H9 (cell line): ENCODE measurements at regions not wholly inside any gene's neighbourhood (a gene's known extent, or its start where the extent isn't known, plus 50 kb on each side); places are given as distances from the start of the nearest gene placed in this dataset.

Source experiments
- DNase-seq: peaks from one replicate; pipeline ENCODE4 v3.0.0-alpha.2; 2017
- H2AFZ ChIP-seq: one replicate; pipeline ENCODE4 v1.6.1; 2013; ENCODE audit warnings: mild to moderate bottlenecking, low read length, control low read depth, moderate library complexity
- H2AK5ac ChIP-seq: 2 replicates; pipeline ENCODE4 v1.6.1; 2013; ENCODE audit warnings: low read length, control low read depth, mixed read lengths; ENCODE audit not compliant: insufficient read length
- H2BK120ac ChIP-seq: one replicate; pipeline ENCODE4 v1.6.1; 2013; ENCODE audit warnings: low read depth, mild to moderate bottlenecking, low read length, control low read depth, inconsistent platforms; ENCODE audit not compliant: poor library complexity, severe bottlenecking
- H2BK12ac ChIP-seq: 2 replicates; pipeline ENCODE4 v1.6.1; 2013; ENCODE audit warnings: low read length, control low read depth, mixed read lengths, low read depth; ENCODE audit not compliant: insufficient read length
- H2BK15ac ChIP-seq: 2 replicates; pipeline ENCODE4 v1.6.1; 2013; ENCODE audit warnings: low read depth, low read length, control low read depth
- H2BK20ac ChIP-seq: one replicate; pipeline ENCODE4 v1.6.1; 2013; ENCODE audit warnings: low read depth, mild to moderate bottlenecking, low read length, control low read depth, inconsistent platforms; ENCODE audit not compliant: poor library complexity, severe bottlenecking
- H2BK5ac ChIP-seq: 2 replicates; pipeline ENCODE4 v1.6.1; 2013; ENCODE audit warnings: low read length, control low read depth, mixed read lengths; ENCODE audit not compliant: insufficient read length
- H3K14ac ChIP-seq: 2 replicates; pipeline ENCODE4 v1.6.1; 2013; ENCODE audit warnings: low read length, control low read depth; ENCODE audit not compliant: insufficient read depth
- H3K18ac ChIP-seq: 2 replicates; pipeline ENCODE4 v1.6.1; 2013; ENCODE audit warnings: low read depth, mild to moderate bottlenecking, mixed read lengths, low read length, control low read depth; ENCODE audit not compliant: insufficient read length
- H3K23ac ChIP-seq: 2 replicates; pipeline ENCODE4 v1.6.1; 2013; ENCODE audit warnings: low read length, control low read depth, mixed read lengths, low read depth; ENCODE audit not compliant: insufficient read length
- H3K23me2 ChIP-seq: 2 replicates; pipeline ENCODE4 v1.6.1; 2013; ENCODE audit warnings: low read depth, mild to moderate bottlenecking, mixed read lengths, low read length, control low read depth; ENCODE audit not compliant: insufficient read length, poor library complexity, severe bottlenecking
- H3K27ac ChIP-seq: 2 replicates; pipeline ENCODE4 v1.5.1; 2013; ENCODE audit warnings: low read length, control low read depth, mixed read lengths, low read depth; ENCODE audit not compliant: insufficient read length
- H3K27me3 ChIP-seq: 2 replicates; pipeline ENCODE4 v1.6.1; 2013; ENCODE audit warnings: low read length, control low read depth, inconsistent platforms; ENCODE audit not compliant: insufficient read depth
- H3K4ac ChIP-seq: 2 replicates; pipeline ENCODE4 v1.6.1; 2013; ENCODE audit warnings: low read depth, mild to moderate bottlenecking, control low read depth, inconsistent platforms, low read length, moderate library complexity
- H3K4me1 ChIP-seq: 2 replicates; pipeline ENCODE4 v1.6.1; 2013; ENCODE audit warnings: low read length, control low read depth, inconsistent platforms; ENCODE audit not compliant: insufficient read depth
- H3K4me2 ChIP-seq: 2 replicates; pipeline ENCODE4 v1.6.1; 2013; ENCODE audit warnings: low read length, control low read depth, mixed read lengths; ENCODE audit not compliant: insufficient read length, insufficient read depth
- H3K56ac ChIP-seq: 2 replicates; pipeline ENCODE4 v1.6.1; 2013; ENCODE audit warnings: low read depth, mild to moderate bottlenecking, mixed read lengths, low read length, control low read depth; ENCODE audit not compliant: insufficient read length
- H3K79me1 ChIP-seq: 2 replicates; pipeline ENCODE4 v1.6.1; 2013; ENCODE audit warnings: low read depth, mild to moderate bottlenecking, moderate library complexity, low read length, control low read depth, inconsistent platforms; ENCODE audit not compliant: insufficient read depth, poor library complexity, severe bottlenecking
- H3K79me2 ChIP-seq: 2 replicates; pipeline ENCODE4 v1.6.1; 2013; ENCODE audit warnings: low read length, control low read depth, inconsistent platforms; ENCODE audit not compliant: insufficient read depth
- H3K9ac ChIP-seq: 2 replicates; pipeline ENCODE4 v1.6.1; 2013; ENCODE audit warnings: low read length, control low read depth, mixed read lengths; ENCODE audit not compliant: insufficient read length; ENCODE audit errors: extremely low read depth
- H3K9me3 ChIP-seq: one replicate; pipeline ENCODE4 v1.6.1; 2013; ENCODE audit warnings: low read depth, low read length, inconsistent platforms; ENCODE audit not compliant: control insufficient read depth
- H3T11ph ChIP-seq: one replicate; pipeline ENCODE4 v1.6.1; 2013; ENCODE audit warnings: mild to moderate bottlenecking, low read length, control low read depth, inconsistent platforms
- H4K20me1 ChIP-seq: one replicate; pipeline ENCODE4 v1.6.1; 2013; ENCODE audit not compliant: control insufficient read depth, insufficient read length, insufficient read depth
- H4K5ac ChIP-seq: 2 replicates; pipeline ENCODE4 v1.6.1; 2013; ENCODE audit warnings: low read depth, mild to moderate bottlenecking, mixed read lengths, low read length, control low read depth; ENCODE audit not compliant: insufficient read length
- H4K8ac ChIP-seq: replicated peaks from 2 replicates; pipeline ENCODE4 v1.6.1; 2013; ENCODE audit warnings: low read length, control low read depth, mixed read lengths, low read depth; ENCODE audit not compliant: insufficient read length
- H4K91ac ChIP-seq: 2 replicates; pipeline ENCODE4 v1.6.1; 2013; ENCODE audit warnings: low read depth, mild to moderate bottlenecking, moderate library complexity, mixed read lengths, low read length, control low read depth; ENCODE audit not compliant: insufficient read length
- H3K27ac Mint-ChIP-seq, 3 experiments: 2 replicates in 2 of 3; 3 replicates in 1 of 3; pipeline ENCODE4 v1.8.0; 2020 to 2021; ENCODE audit warnings: mixed read lengths in 3 of 3, mild to moderate bottlenecking in 1 of 3, moderate library complexity in 1 of 3
- H3K27me3 Mint-ChIP-seq: 2 replicates; pipeline ENCODE4 v1.8.0; 2021; ENCODE audit warnings: low read depth, mild to moderate bottlenecking, moderate library complexity, mixed read lengths
- H3K36me3 Mint-ChIP-seq, 3 experiments: 2 replicates in 2 of 3; 3 replicates in 1 of 3; pipeline ENCODE4 v1.8.0; 2020 to 2021; ENCODE audit warnings: low read depth in 3 of 3, mixed read lengths in 3 of 3; ENCODE audit not compliant: insufficient read depth in 1 of 3
- H3K4me1 Mint-ChIP-seq, 2 experiments: 2 replicates each; pipeline ENCODE4 v1.8.0; 2020; ENCODE audit warnings: mixed read lengths in 2 of 2
- H3K4me3 Mint-ChIP-seq, 2 experiments: 2 replicates in 1 of 2; 3 replicates in 1 of 2; pipeline ENCODE4 v1.8.0; 2020 to 2021; ENCODE audit warnings: mild to moderate bottlenecking in 2 of 2, mixed read lengths in 2 of 2, moderate library complexity in 1 of 2
- H3K9me3 Mint-ChIP-seq, 2 experiments: 2 replicates in 1 of 2; 3 replicates in 1 of 2; pipeline ENCODE4 v1.8.0; 2020; ENCODE audit warnings: mild to moderate bottlenecking in 2 of 2, mixed read lengths in 2 of 2, moderate library complexity in 1 of 2
- WGBS: extraction: QIAGEN DNeasy Blood & Tissue Kit; methylation state at CpG from one replicate; pipeline ENCODE4 v1.1.7; 2013; ENCODE audit warnings: missing lambda C conversion rate, low lambda C conversion rate, mixed read lengths; ENCODE audit not compliant: insufficient read length; ENCODE audit errors: extremely low coverage; 5-methylcytosine and 5-hydroxymethylcytosine counted together
- TF ChIP-seq, protein P1 (sequence below): fragments of 200-600 bp; sonication (generic); conservative IDR thresholded peaks from 3 replicates; pipeline ENCODE4 v1.8.0; 2021; ENCODE audit warnings: antibody characterized with exemption, mild to moderate bottlenecking

DNA sequence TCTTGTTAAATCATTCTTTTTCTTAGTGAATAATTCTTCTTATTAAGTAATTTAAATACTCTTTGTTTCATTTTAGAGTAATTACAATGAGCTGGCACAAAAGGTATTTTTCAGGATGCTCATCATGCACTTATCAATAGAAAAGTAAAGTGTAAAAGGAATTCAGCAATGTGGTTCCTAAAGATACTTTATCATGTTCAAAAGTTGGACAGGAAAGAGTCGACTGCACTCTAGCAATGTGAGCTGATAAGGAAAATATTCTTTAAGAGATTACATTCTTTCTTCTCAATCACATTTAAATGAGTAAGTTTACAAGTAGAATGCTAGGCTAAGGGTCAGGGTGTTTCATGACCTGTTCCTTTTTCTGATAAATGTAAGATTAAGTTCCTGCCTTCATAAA lies 609.5 kb upstream of the FAM241A start:
- no peaks in the 10 kb centered on the region for H3K36me3 Mint-ChIP-seq
- H3K27me3 Mint-ChIP-seq: peaks cover 2% of the 10 kb centered on the region; the same call in 1 of the 2 replicates
- no peak overlapping the region for H3K14ac ChIP-seq
- H3K4me1 Mint-ChIP-seq: peaks cover 5 to 8% of the 10 kb centered on the region in 2 experiments; a peak in 2 of 4 replicates
- H2BK12ac ChIP-seq: no peak overlapping the region
- no peak overlapping the region for H3K4me2 ChIP-seq
- no peak overlapping the region for H3K4ac ChIP-seq
- H3K4me3 Mint-ChIP-seq: no peak overlapping the region
- H2BK5ac ChIP-seq: no peak overlapping the region
- no peaks in the 10 kb centered on the region for H3K79me1 ChIP-seq
- TF ChIP-seq, protein P1, sequence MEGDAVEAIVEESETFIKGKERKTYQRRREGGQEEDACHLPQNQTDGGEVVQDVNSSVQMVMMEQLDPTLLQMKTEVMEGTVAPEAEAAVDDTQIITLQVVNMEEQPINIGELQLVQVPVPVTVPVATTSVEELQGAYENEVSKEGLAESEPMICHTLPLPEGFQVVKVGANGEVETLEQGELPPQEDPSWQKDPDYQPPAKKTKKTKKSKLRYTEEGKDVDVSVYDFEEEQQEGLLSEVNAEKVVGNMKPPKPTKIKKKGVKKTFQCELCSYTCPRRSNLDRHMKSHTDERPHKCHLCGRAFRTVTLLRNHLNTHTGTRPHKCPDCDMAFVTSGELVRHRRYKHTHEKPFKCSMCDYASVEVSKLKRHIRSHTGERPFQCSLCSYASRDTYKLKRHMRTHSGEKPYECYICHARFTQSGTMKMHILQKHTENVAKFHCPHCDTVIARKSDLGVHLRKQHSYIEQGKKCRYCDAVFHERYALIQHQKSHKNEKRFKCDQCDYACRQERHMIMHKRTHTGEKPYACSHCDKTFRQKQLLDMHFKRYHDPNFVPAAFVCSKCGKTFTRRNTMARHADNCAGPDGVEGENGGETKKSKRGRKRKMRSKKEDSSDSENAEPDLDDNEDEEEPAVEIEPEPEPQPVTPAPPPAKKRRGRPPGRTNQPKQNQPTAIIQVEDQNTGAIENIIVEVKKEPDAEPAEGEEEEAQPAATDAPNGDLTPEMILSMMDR: no peak
- H3K18ac ChIP-seq: no peak overlapping the region
- H2AFZ ChIP-seq: no peak overlapping the region
- peaks cover 3% of the 10 kb centered on the region; the same call in 1 of the 2 replicates for H3K4me1 ChIP-seq
- H3K9me3 ChIP-seq: no peaks in the 10 kb centered on the region
- H4K5ac ChIP-seq: no peak overlapping the region
- H4K91ac ChIP-seq: no peak overlapping the region
- H4K8ac ChIP-seq: no peak overlapping the region
- no peak overlapping the region for H3K27ac Mint-ChIP-seq
- WGBS: no CpG with 5 or more reads among the region's 1 CpG
- H3K23ac ChIP-seq: no peak overlapping the region
- no peak overlapping the region for H3T11ph ChIP-seq
- no peaks in the 10 kb centered on the region for H3K23me2 ChIP-seq
- H3K9me3 Mint-ChIP-seq: no peaks in the 10 kb centered on the region
- H3K56ac ChIP-seq: no peak overlapping the region
- H2BK120ac ChIP-seq: no peak overlapping the region
- no peaks in the 10 kb centered on the region for H3K79me2 ChIP-seq
- DNase-seq: no peak
- no peak overlapping the region for H2BK20ac ChIP-seq
- no peaks in the 10 kb centered on the region for H3K27me3 ChIP-seq
- H4K20me1 ChIP-seq: no peaks in the 10 kb centered on the region
- no peak overlapping the region for H2AK5ac ChIP-seq
- H3K9ac ChIP-seq: no peak overlapping the region
- H2BK15ac ChIP-seq: no peak overlapping the region
- no peak overlapping the region for H3K27ac ChIP-seq
